ENCODE measurements at regions not wholly inside any gene's neighbourhood (a gene's known extent, or its start where the extent isn't known, plus 50 kb on each side); places are given as distances from the start of the nearest gene placed in this dataset.

GRCh38 chr5:74409166-74409706 is 231.3 kb downstream of the ENC1 start:
- TF ChIP-seq, protein P1, sequence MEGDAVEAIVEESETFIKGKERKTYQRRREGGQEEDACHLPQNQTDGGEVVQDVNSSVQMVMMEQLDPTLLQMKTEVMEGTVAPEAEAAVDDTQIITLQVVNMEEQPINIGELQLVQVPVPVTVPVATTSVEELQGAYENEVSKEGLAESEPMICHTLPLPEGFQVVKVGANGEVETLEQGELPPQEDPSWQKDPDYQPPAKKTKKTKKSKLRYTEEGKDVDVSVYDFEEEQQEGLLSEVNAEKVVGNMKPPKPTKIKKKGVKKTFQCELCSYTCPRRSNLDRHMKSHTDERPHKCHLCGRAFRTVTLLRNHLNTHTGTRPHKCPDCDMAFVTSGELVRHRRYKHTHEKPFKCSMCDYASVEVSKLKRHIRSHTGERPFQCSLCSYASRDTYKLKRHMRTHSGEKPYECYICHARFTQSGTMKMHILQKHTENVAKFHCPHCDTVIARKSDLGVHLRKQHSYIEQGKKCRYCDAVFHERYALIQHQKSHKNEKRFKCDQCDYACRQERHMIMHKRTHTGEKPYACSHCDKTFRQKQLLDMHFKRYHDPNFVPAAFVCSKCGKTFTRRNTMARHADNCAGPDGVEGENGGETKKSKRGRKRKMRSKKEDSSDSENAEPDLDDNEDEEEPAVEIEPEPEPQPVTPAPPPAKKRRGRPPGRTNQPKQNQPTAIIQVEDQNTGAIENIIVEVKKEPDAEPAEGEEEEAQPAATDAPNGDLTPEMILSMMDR (IDR thresholded peaks at IDR 0.05): no peak
- no peak for TF ChIP-seq EP300 (IDR thresholded peaks at IDR 0.05)
- no peak for TF ChIP-seq POLR2A (IDR thresholded peaks at IDR 0.05)

Measured in ovary (tissue), 3 donors.